Fibroblast of skin of abdomen (primary cell): ENCODE measurements at regions not wholly inside any gene's neighbourhood (a gene's known extent, or its start where the extent isn't known, plus 50 kb on each side); places are given as distances from the start of the nearest gene placed in this dataset.

ENCODE experiments used
- DNase-seq: peaks from one replicate; pipeline ENCODE4 v3.0.0-alpha.2; 2013

DNA sequence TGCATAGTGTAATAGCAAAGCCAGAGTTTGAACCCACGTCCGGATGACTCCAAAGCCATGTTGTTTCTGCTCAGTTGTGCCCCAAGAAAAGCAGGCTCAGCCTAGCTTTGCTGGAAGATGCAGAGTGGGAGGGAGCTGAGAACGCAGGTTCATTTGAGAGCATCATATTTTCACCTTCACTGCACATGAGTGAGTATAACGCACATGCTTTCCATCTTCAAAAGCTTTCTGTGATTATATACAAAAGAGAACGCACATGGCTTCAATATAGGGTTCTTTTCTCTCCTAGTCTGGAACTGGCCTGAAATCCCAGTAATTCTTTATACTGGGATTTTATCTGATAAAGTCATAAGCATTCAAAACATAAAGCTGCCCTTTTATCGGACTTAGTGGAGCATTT, 385.5 kb upstream of the CADM1 start:
- no peak for DNase-seq

GRCh38 chr11:115887727-115888126, 383.5 kb upstream of the CADM1 start:
- DNase-seq, result no peak

- no peak for DNase-seq
Measured at GRCh38 chr11:115887316-115887715, 383.1 kb upstream of the CADM1 start.

DNA sequence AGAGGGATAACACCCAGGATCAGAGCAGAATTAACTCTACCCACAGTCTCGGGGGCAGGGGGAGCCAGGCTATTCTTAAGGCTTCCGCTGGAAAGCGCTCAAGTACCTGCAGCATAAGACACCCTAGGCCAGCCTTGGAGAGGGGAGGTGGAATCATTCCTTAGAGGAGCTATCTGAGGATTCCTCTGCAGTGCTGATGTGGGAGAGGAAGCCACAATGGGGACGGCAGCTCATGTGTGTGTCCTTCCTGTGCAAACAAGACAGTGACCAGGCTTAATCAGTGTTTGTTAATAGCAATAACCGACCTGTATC, 382.2 kb upstream of the CADM1 start:
- no peak for DNase-seq

DNA sequence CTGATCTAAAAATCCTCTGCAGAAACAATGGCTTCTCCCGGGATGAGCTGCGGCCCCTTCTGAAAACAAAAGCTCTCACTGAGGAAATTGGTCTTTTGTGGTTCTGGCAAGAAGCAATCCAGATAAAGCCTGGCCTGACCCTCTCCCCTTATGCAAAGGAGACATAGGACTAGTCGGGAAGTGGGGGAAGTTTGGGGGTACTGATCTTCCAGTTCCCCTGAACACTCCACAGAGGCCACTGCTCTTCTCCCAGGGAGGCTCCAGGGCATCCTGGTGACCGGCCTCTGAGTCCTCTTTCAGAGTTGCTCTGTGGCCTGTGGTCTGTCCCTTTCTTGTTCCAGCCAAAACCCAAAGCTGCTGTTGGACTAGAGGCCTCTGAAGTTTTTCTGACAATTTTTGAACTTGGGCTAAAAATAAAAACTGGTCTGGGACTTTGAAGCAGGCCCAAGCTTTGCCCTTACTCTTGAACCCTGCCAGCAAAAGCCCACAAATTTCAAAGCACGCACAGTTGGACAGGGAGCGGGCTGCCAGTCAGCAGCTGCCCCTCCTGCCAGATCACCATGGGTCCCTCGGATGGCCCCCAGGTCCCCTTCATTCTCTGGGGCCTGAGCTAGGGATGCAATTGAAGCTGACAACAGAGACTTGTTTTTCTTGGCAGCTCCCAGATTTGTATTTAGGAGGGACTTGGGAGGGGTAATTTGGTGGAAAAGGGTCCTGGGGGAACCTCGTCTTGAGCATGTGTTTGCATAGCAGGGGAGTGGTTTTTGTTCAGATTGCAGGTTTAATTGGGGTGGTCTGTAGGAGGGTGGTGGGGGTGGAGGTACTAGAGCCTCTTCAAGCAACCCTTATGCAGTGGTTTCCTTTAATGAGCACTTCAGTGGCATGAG, 381.6 kb upstream of the CADM1 start:
- DNase-seq, result no peak

GRCh38 chr11:115884800-115885534, 380.8 kb upstream of the CADM1 start:
- DNase-seq, result no peak

GRCh38 chr11:115874843-115875242, 370.6 kb upstream of the CADM1 start:
- DNase-seq, result no peak

DNA sequence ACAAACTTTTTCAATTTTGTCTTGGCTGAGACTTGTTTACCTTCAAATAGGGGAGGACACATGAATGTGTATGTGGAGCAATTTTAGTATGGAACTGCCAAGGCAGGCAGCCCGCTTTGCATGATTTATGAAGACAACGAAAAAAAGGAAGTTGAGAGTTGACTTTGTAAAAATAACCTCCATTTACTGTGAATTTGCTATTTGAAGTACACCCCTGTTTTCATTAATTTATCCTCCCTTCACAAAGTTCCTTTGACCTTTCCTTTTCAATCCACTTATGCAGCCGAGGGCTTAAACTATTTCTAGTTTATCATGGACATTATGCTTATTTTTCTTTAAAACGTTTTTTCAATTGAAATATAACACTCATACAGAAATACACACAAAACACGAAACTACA, 369.6 kb upstream of the CADM1 start:
- DNase-seq, result no peak

DNA sequence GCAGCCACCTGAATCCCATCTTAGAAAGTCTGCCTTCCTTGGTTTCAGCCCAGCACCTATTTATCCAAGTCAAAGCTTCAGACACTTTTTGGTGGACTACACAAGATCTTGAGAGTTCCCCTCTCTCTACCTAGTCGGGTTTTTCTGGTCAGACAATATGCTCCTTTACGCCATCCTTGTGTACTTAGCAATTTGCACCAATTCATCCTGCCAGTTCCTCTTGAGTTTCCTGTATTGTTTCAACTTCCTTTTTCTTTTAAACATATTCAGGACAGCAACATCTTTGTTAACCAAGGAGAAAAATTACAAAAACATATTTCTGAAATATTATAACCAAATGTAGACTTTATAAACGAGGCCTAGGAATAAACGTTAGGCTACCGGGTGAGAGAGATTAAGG, 368.2 kb upstream of the CADM1 start:
- no peak for DNase-seq

- DNase-seq, result no peak
Measured at GRCh38 chr11:115871161-115871760, 367.0 kb upstream of the CADM1 start.

- peak; percentile 50 for DNase-seq
Measured at GRCh38 chr11:115869780-115870431, 365.7 kb upstream of the CADM1 start.

DNA sequence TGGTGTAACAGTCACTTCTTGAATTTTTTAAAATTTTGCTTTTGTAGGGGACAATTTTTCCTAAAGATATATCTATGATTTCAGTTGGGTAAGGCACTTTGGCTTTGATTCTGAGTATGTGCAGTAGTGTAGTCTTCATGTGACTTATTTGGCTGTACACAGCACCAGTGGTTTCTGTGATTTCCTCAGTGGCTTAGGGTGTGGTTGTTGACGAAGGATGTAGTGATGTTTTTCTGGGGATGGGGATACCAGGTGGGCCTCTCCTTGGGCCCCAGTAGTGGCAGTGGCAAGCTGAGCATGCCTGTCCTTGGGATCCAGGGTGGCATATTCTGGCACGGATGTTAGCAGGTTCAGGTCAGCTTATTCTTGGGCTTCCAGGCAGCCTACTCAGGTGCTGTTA, 364.9 kb upstream of the CADM1 start:
- DNase-seq, result no peak

GRCh38 chr11:115860246-115860645, 356.0 kb upstream of the CADM1 start:
- no peak for DNase-seq

DNA sequence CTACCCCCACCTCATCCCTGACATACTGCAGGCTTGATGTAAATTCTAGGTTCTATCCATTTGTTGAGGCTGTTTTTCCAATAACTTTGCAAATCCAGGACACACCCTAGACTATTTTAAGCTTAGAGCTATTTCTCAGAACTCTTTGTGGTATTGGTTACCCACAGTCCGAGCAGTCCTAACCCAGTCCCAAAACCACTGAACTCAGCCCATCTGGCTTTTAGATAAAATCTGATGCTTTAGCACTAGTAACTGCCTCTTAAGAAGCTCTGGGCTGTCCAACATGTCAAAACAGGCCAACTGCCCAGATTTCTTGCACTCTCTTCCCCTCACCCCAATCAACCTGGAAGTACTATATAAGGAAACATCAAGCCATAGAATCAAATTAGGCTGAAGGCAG, 344.4 kb upstream of the CADM1 start:
- peak; percentile 14 for DNase-seq

DNA sequence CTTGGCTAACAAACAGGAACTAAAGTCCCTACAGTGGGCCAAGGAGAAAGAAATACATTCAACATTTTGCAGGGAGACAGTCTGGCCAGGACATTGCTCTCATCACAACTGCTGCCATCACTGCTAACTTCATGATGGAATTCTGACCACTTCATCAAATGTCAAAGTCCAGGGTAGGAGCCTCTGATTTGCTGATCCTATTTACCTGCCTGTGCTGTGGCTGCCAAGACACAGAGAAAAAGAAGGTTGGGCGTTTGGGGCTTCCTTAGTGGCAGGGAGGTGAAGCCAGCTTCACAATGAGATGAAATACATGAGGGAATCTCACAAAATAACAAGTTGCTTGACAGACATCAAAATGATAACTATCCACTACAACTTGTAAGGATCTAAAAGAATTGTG, 343.9 kb upstream of the CADM1 start:
- no peak for DNase-seq

DNA sequence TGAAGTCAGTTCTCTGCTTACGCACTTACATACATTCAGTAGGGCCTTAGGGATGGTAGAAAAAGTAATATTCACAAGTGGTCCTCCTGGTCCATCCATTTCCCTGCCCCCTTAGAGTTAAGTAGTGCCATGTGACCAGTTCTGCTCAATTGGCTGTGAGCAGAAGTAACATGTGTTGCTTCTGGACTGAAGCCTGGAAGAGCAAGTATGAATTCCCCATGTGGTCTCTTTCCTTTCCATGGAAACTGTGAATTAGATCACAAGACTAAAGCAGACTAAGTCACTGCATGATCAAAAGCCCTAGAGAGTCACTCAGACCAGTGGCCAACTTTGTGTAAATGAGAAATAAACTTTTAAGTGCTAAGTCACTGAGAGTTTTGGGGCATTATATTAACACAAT, 341.7 kb upstream of the CADM1 start:
- no peak for DNase-seq

GRCh38 chr11:115843685-115844084, 339.5 kb upstream of the CADM1 start:
- no peak for DNase-seq

DNA sequence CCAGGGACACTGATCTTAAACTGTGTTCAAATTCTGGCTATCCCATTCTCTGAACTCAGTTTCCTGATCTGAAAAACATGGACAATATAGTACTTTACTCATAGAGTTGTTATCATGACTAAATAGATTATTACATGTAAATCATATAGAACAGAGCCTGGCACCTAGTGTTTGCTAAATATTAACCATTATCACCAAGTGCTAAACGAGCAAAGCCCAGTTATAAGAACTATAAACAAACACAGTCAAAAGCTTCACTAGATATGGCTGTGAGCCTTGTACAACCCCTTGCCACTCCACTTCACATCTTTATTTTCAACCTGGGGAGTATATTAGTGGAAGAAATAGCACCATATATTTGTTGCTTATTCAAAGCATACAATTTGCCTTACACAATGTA, 338.9 kb upstream of the CADM1 start:
- DNase-seq, result no peak

GRCh38 chr11:115820026-115820425, 315.8 kb upstream of the CADM1 start:
- DNase-seq, result no peak

DNA sequence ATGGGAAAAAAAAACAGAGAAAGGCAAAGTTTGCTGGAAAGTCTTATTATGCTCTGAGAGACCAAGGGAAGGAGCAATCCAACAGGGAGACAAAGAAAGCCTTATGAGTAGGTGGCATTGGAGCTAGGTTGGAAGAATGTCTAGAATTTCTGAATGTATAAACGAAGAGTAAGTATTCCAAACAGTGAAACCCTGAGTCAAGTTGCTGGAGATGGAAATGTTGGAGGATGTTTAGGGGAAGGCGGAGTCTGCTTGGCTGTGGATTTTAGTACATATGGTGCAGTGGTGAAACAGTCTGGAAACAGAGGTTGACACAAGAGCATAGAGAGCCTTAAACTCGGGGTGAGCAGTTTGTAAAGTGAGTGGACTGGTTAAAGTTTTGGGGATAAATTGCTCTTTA, 314.8 kb upstream of the CADM1 start:
- no peak for DNase-seq

GRCh38 chr11:115817844-115818468, 313.7 kb upstream of the CADM1 start:
- no peak for DNase-seq

- DNase-seq, result no peak
Measured at GRCh38 chr11:115808351-115808940, 304.2 kb upstream of the CADM1 start.
